ENCODE measurements at regions not wholly inside any gene's neighbourhood (a gene's known extent, or its start where the extent isn't known, plus 50 kb on each side); places are given as distances from the start of the nearest gene placed in this dataset.

GRCh38 chr21:26284531-26284930, 114.0 kb upstream of the APP start:
- H2AFZ ChIP-seq (ENCODE audit: low read depth): no peak overlapping the region
- H3K4me1 ChIP-seq (ENCODE audit: low read depth, poor library complexity, severe bottlenecking): no peaks in the 10 kb centered on the region
- H3K79me2 ChIP-seq (ENCODE audit: insufficient read depth, low read depth): no peaks in the 10 kb centered on the region
- no peaks in the 10 kb centered on the region for H3K27me3 ChIP-seq (ENCODE audit: insufficient read depth, low read depth)
- no peak overlapping the region for H3K27ac ChIP-seq
- no peak overlapping the region for H3K4me3 ChIP-seq (IDR thresholded peaks at IDR 0.05; ENCODE audit: insufficient read depth, low read depth, low read length)
- H3K36me3 ChIP-seq (ENCODE audit: insufficient read depth): no peaks in the 10 kb centered on the region
- no peaks in the 10 kb centered on the region for H4K20me1 ChIP-seq (ENCODE audit: insufficient read depth)
- no peak overlapping the region for H3K4me2 ChIP-seq
- no peak for TF ChIP-seq CTCF (conservative IDR thresholded peaks at IDR 0.05; ENCODE audit: low read depth, low read length)
- no peak overlapping the region for H3K9ac ChIP-seq

- TF ChIP-seq CTCF (conservative IDR thresholded peaks at IDR 0.05; ENCODE audit: low read depth, low read length): no peak
- Histone ChIP-seq H3K79me2 (ENCODE audit: insufficient read depth, low read depth) (no peaks in the 10 kb centered on the region), H3K36me3 (ENCODE audit: insufficient read depth) (no peaks in the 10 kb centered on the region), H4K20me1 (ENCODE audit: insufficient read depth) (no peaks in the 10 kb centered on the region), H3K9ac (no peak overlapping the region), H2AFZ (ENCODE audit: low read depth) (no peak overlapping the region), H3K4me1 (ENCODE audit: low read depth, poor library complexity, severe bottlenecking) (no peaks in the 10 kb centered on the region), H3K4me2 (no peak overlapping the region), H3K4me3 (IDR thresholded peaks at IDR 0.05; ENCODE audit: insufficient read depth, low read depth, low read length) (no peak overlapping the region), H3K27me3 (ENCODE audit: insufficient read depth, low read depth) (no peaks in the 10 kb centered on the region), H3K27ac (no peak overlapping the region)
Measured at GRCh38 chr21:26282058-26282457, 111.5 kb upstream of the APP start.

- Histone ChIP-seq H3K79me2 (ENCODE audit: insufficient read depth, low read depth) (no peaks in the 10 kb centered on the region), H4K20me1 (ENCODE audit: insufficient read depth) (no peaks in the 10 kb centered on the region), H3K27me3 (ENCODE audit: insufficient read depth, low read depth) (no peaks in the 10 kb centered on the region), H3K9ac (no peak overlapping the region), H3K36me3 (ENCODE audit: insufficient read depth) (no peaks in the 10 kb centered on the region), H3K4me1 (ENCODE audit: low read depth, poor library complexity, severe bottlenecking) (no peaks in the 10 kb centered on the region), H2AFZ (ENCODE audit: low read depth) (no peak overlapping the region), H3K4me3 (IDR thresholded peaks at IDR 0.05; ENCODE audit: insufficient read depth, low read depth, low read length) (no peak overlapping the region), H3K27ac (no peak overlapping the region), H3K4me2 (no peak overlapping the region)
- no peak for TF ChIP-seq CTCF (conservative IDR thresholded peaks at IDR 0.05; ENCODE audit: low read depth, low read length)
Measured at GRCh38 chr21:26281506-26281905, 110.9 kb upstream of the APP start.

GRCh38 chr21:26280775-26281174, 110.2 kb upstream of the APP start:
- Histone ChIP-seq H3K27ac (no peak overlapping the region), H4K20me1 (ENCODE audit: insufficient read depth) (no peaks in the 10 kb centered on the region), H3K4me2 (no peak overlapping the region), H3K27me3 (ENCODE audit: insufficient read depth, low read depth) (no peaks in the 10 kb centered on the region), H3K9ac (no peak overlapping the region), H3K79me2 (ENCODE audit: insufficient read depth, low read depth) (no peaks in the 10 kb centered on the region), H2AFZ (ENCODE audit: low read depth) (no peak overlapping the region), H3K4me1 (ENCODE audit: low read depth, poor library complexity, severe bottlenecking) (no peaks in the 10 kb centered on the region), H3K4me3 (IDR thresholded peaks at IDR 0.05; ENCODE audit: insufficient read depth, low read depth, low read length) (no peak overlapping the region), H3K36me3 (ENCODE audit: insufficient read depth) (no peaks in the 10 kb centered on the region)
- no peak for TF ChIP-seq CTCF (conservative IDR thresholded peaks at IDR 0.05; ENCODE audit: low read depth, low read length)

- Histone ChIP-seq H3K4me2 (no peak overlapping the region), H3K36me3 (ENCODE audit: insufficient read depth) (no peaks in the 10 kb centered on the region), H3K27ac (no peak overlapping the region), H3K9ac (no peak overlapping the region), H3K79me2 (ENCODE audit: insufficient read depth, low read depth) (no peaks in the 10 kb centered on the region), H3K4me1 (ENCODE audit: low read depth, poor library complexity, severe bottlenecking) (no peaks in the 10 kb centered on the region), H3K4me3 (IDR thresholded peaks at IDR 0.05; ENCODE audit: insufficient read depth, low read depth, low read length) (no peak overlapping the region), H3K27me3 (ENCODE audit: insufficient read depth, low read depth) (no peaks in the 10 kb centered on the region), H2AFZ (ENCODE audit: low read depth) (no peak overlapping the region), H4K20me1 (ENCODE audit: insufficient read depth) (no peaks in the 10 kb centered on the region)
- TF ChIP-seq CTCF (conservative IDR thresholded peaks at IDR 0.05; ENCODE audit: low read depth, low read length): no peak
Measured at GRCh38 chr21:26280148-26280547, 109.6 kb upstream of the APP start.

Data from KMS-11 (cell line).